Activated naive CD4-positive, alpha-beta T cell treated with anti-CD3 and anti-CD28 coated beads for 36 hours (primary cell): ENCODE measurements at regions not wholly inside any gene's neighbourhood (a gene's known extent, or its start where the extent isn't known, plus 50 kb on each side); places are given as distances from the start of the nearest gene placed in this dataset.

Source experiments
- CTCF ChIA-PET: fragments of 350-600 bp; sonication (Branson Sonifier 250); formaldehyde crosslinking; loops from one replicate; lab custom pipeline; 2021; ENCODE audit warnings: antibody characterized with exemption; lab: Charles Lee
- DNase-seq: peaks from one replicate; pipeline ENCODE4 v3.0.0-alpha.2; 2020
- H3K27ac Mint-ChIP-seq: one replicate; pipeline ENCODE4 v1.8.0; 2021; ENCODE audit warnings: mild to moderate bottlenecking, mixed read lengths
- H3K27me3 Mint-ChIP-seq: one replicate; pipeline ENCODE4 v1.8.0; 2021; ENCODE audit warnings: low read depth, mixed read lengths
- H3K36me3 Mint-ChIP-seq: one replicate; pipeline ENCODE4 v1.8.0; 2021; ENCODE audit warnings: low read depth, mixed read lengths
- H3K4me1 Mint-ChIP-seq: one replicate; pipeline ENCODE4 v1.8.0; 2021; ENCODE audit warnings: low read depth, mixed read lengths
- H3K4me3 Mint-ChIP-seq: one replicate; pipeline ENCODE4 v1.8.0; 2021; ENCODE audit warnings: mild to moderate bottlenecking, moderate library complexity, mixed read lengths
- H3K9me3 Mint-ChIP-seq: one replicate; pipeline ENCODE4 v1.8.0; 2021; ENCODE audit warnings: mixed read lengths
- intact Hi-C: fragments of 100-400 bp; cut with micrococcal nuclease; formaldehyde crosslinking; loops from one replicate; pipeline ENCODE4 v1.15.1; 2023

DNA sequence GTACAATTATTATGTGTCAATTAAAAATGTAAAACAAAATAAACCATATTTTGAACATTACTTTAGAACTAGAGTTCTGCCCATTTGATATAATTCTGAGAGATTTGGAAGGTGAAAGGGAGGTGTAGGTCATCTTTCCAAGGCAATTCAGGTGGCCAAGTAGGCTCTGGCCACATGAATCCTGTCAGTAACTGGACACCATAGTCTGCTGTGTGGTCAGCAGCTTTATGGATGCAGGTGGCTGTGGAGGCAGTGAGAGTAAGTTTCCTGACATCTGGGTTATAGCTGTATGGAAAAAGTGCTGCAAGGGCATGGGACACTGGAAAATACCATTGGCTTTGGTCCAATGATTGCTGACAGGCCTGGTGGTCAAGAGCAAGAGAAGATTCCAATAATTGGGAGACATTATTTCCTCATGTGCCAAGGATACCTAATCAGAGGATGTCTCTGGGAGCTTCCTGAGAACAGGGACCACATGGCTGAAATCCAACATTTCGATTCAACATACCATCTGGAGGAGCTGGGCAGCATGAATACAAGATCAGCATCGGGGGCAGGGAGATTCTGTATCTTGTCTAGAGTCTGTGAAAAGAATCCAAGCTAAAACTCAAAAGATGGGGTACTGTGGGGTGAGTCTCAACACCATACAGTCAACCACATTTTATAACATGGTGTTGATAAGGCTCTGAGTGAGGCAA lies 523.1 kb downstream of the MID1IP1 start:
- no peak for DNase-seq
- H3K27me3 Mint-ChIP-seq = no peaks in the 10 kb centered on the region
- CTCF ChIA-PET = interaction anchor here (0.5 kb wide), 1 partner anchor 166 kb away, joined by 3 read pairs; no protein-coding TSS in a partner anchor
- H3K4me3 Mint-ChIP-seq = peak overlapping the region; percentile 38
- H3K27ac Mint-ChIP-seq = peak overlapping the region; percentile 84
- peaks cover 1% of the 10 kb centered on the region for H3K9me3 Mint-ChIP-seq
- peaks cover 72% of the 10 kb centered on the region for H3K4me1 Mint-ChIP-seq
- intact Hi-C loops = no loop called here
- H3K36me3 Mint-ChIP-seq = peaks cover 36% of the 10 kb centered on the region

DNA sequence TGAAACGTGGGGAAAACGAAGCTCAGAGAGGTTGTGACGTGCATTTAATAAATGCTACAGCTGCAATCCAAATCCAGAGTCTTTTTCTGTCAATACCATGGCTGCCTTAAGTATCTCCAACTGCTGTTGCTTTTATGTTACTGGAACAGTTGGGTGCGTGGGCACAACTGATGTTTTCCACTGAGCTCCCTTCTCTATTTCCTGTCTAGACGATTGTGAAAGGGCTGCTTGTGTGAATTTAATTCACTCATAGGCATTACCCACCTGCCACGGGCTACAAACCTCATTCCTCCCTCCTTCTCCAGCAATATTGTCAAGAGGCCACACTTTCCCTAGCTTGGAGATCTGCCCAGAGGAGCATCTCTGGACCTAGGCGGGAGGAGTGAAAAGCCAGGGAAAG lies 526.0 kb downstream of the MID1IP1 start:
- Mint-ChIP-seq H3K36me3 (peaks cover 19% of the 10 kb centered on the region), H3K9me3 (peaks cover 3% of the 10 kb centered on the region), H3K27ac (peak overlapping the region; percentile 89), H3K4me3 (peak overlapping the region; percentile 71), H3K27me3 (no peaks in the 10 kb centered on the region), H3K4me1 (peaks cover 75% of the 10 kb centered on the region)
- intact Hi-C loops = loop anchor here (1.0 kb wide), 1 partner anchor 18 kb away; no protein-coding TSS in a partner anchor
- DNase-seq = peak; percentile 71
- CTCF ChIA-PET = no interaction called here

DNA sequence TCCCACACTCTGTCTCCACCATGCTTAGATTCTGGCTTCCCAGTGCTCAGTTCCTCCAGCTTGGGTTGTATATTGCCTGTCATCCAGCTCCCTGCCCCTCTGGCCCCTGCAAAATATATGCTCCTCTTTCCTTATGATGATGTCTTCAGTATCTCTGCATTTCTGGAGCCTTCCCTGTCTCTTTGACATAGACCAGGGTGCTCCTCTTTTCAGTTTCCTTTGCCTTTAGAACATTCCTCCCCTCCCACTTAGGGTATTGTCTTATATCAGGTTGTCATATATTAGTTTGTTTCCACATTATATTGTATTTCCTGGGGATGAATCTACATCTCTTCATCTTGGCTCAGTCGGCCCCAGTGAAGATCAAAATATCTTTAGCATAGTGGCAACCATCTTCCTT lies 526.4 kb downstream of the MID1IP1 start:
- DNase-seq = no peak
- intact Hi-C loops = loop anchor here (1.0 kb wide), 1 partner anchor 18 kb away; no protein-coding TSS in a partner anchor
- Mint-ChIP-seq H3K4me3 (peak overlapping the region; percentile 71), H3K27me3 (no peaks in the 10 kb centered on the region), H3K36me3 (peaks cover 16% of the 10 kb centered on the region), H3K27ac (peak overlapping the region; percentile 89), H3K4me1 (peaks cover 75% of the 10 kb centered on the region), H3K9me3 (peaks cover 2% of the 10 kb centered on the region)
- CTCF ChIA-PET = interaction anchor here (0.5 kb wide), 1 partner anchor 9 kb away, joined by 3 read pairs; no protein-coding TSS in a partner anchor

GRCh38 chrX:39328661-39329060 lies 527.4 kb downstream of the MID1IP1 start:
- peak overlapping the region; percentile 89 for H3K27ac Mint-ChIP-seq

GRCh38 chrX:39331082-39331704 lies 529.9 kb downstream of the MID1IP1 start:
- H3K4me3 Mint-ChIP-seq = no peak overlapping the region
- CTCF ChIA-PET = no interaction called here

More at GRCh38 chrX:39328661-39329060, 527.4 kb downstream of the MID1IP1 start:
- Mint-ChIP-seq H3K36me3 (peaks cover 11% of the 10 kb centered on the region), H3K9me3 (peaks cover 2% of the 10 kb centered on the region), H3K4me1 (peaks cover 71% of the 10 kb centered on the region), H3K4me3 (no peak overlapping the region), H3K27me3 (no peaks in the 10 kb centered on the region)
- DNase-seq = no peak
- CTCF ChIA-PET = interaction anchor here (1.0 kb wide), 1 partner anchor 10 kb away, joined by 3 read pairs; no protein-coding TSS in a partner anchor
- intact Hi-C loops = no loop called here

GRCh38 chrX:39333451-39333850 lies 532.2 kb downstream of the MID1IP1 start:
- DNase-seq = no peak
- Mint-ChIP-seq H3K9me3 (peaks cover 2% of the 10 kb centered on the region), H3K36me3 (no peaks in the 10 kb centered on the region), H3K4me3 (no peak overlapping the region), H3K27ac (no peak overlapping the region), H3K4me1 (peaks cover 68% of the 10 kb centered on the region), H3K27me3 (no peaks in the 10 kb centered on the region)
- CTCF ChIA-PET = interaction anchor here (0.9 kb wide), 1 partner anchor 107 kb away, joined by 3 read pairs; no protein-coding TSS in a partner anchor
- intact Hi-C loops = no loop called here

More at GRCh38 chrX:39331082-39331704, 529.9 kb downstream of the MID1IP1 start:
- intact Hi-C loops = loop anchor here (1.0 kb wide), 3 partner anchors 22 to 94 kb away; no protein-coding TSS in a partner anchor
- Mint-ChIP-seq H3K4me1 (peaks cover 74% of the 10 kb centered on the region), H3K27ac (peak overlapping the region; percentile 82), H3K27me3 (no peaks in the 10 kb centered on the region), H3K36me3 (no peaks in the 10 kb centered on the region), H3K9me3 (peaks cover 2% of the 10 kb centered on the region)
- DNase-seq = peak; percentile 61

DNA sequence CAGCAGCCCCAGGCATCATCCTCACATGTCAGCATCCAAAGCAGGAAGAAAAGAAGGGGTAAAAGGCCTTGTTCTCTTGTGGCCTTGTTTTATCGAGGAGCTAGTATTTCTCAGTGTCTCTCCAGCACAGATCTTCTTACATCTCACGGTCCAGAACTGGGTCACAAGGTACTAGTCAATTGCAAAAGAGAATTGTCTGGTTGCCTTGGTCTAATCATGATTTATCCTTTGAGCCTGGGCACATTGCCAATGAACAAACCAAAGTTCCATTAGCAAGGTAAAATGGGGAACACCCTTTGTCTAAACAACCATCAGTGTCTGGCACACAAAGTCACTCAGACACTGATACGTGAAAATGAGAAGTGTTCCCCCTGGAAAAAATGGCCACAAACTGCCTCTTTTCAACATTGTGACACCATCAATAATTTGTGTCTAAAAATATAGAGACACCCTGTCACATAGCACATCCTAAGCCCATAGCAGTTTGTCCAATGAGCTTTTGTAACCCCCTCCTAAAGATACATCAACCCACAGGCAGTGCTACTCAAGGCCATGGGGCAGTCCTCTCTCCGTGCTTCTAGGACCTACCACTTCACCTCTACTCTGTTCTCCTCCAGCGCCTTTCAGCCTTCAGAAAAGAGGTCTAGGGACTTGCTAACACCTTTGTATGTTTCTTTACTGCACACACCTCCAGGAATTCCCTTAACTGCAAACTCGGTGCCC lies 534.4 kb downstream of the MID1IP1 start:
- H3K27ac Mint-ChIP-seq = peak overlapping the region; percentile 77
- DNase-seq = peak; percentile 27
- no peaks in the 10 kb centered on the region for H3K27me3 Mint-ChIP-seq

GRCh38 chrX:39336671-39337311 lies 535.5 kb downstream of the MID1IP1 start:
- no peaks in the 10 kb centered on the region for H3K9me3 Mint-ChIP-seq
- H3K36me3 Mint-ChIP-seq = no peaks in the 10 kb centered on the region
- H3K27me3 Mint-ChIP-seq = no peaks in the 10 kb centered on the region
- no peak overlapping the region for H3K4me3 Mint-ChIP-seq
- CTCF ChIA-PET = no interaction called here
- H3K4me1 Mint-ChIP-seq = peaks cover 36% of the 10 kb centered on the region
- peak; percentile 51 for DNase-seq
- H3K27ac Mint-ChIP-seq = peak overlapping the region; percentile 77
- intact Hi-C loops = no loop called here

More for the DNA sequence above, 534.4 kb downstream of the MID1IP1 start:
- CTCF ChIA-PET = no interaction called here
- H3K36me3 Mint-ChIP-seq = no peaks in the 10 kb centered on the region
- no peak overlapping the region for H3K4me3 Mint-ChIP-seq
- peaks cover 47% of the 10 kb centered on the region for H3K4me1 Mint-ChIP-seq
- no peaks in the 10 kb centered on the region for H3K9me3 Mint-ChIP-seq
- intact Hi-C loops = no loop called here

- Mint-ChIP-seq H3K9me3 (no peaks in the 10 kb centered on the region), H3K27me3 (no peaks in the 10 kb centered on the region), H3K36me3 (no peaks in the 10 kb centered on the region), H3K4me3 (no peak overlapping the region), H3K4me1 (peaks cover 30% of the 10 kb centered on the region), H3K27ac (peak overlapping the region; percentile 77)
- DNase-seq = no peak
- CTCF ChIA-PET = interaction anchor here (0.6 kb wide), 1 partner anchor 34 kb away, joined by 4 read pairs; no protein-coding TSS in a partner anchor
- intact Hi-C loops = no loop called here
Measured at GRCh38 chrX:39337451-39337850, 536.2 kb downstream of the MID1IP1 start.

- no peaks in the 10 kb centered on the region for H3K36me3 Mint-ChIP-seq
- no peak overlapping the region for H3K4me3 Mint-ChIP-seq
- H3K27ac Mint-ChIP-seq = no peak overlapping the region
- H3K4me1 Mint-ChIP-seq = peaks cover 27% of the 10 kb centered on the region
- intact Hi-C loops = no loop called here
- H3K9me3 Mint-ChIP-seq = no peaks in the 10 kb centered on the region
- CTCF ChIA-PET = no interaction called here
- no peaks in the 10 kb centered on the region for H3K27me3 Mint-ChIP-seq
- DNase-seq = no peak
Measured at GRCh38 chrX:39338583-39338982, 537.3 kb downstream of the MID1IP1 start.

GRCh38 chrX:39356119-39356807 lies 555.0 kb downstream of the MID1IP1 start:
- Mint-ChIP-seq H3K36me3 (no peaks in the 10 kb centered on the region), H3K27ac (peak overlapping the region; percentile 43), H3K4me3 (no peak overlapping the region), H3K27me3 (no peaks in the 10 kb centered on the region), H3K9me3 (peaks cover 1% of the 10 kb centered on the region), H3K4me1 (peaks cover 20% of the 10 kb centered on the region)
- intact Hi-C loops = no loop called here
- CTCF ChIA-PET = no interaction called here
- DNase-seq = no peak
